Renal cortical epithelial cell (primary cell): ENCODE measurements at regions not wholly inside any gene's neighbourhood (a gene's known extent, or its start where the extent isn't known, plus 50 kb on each side); places are given as distances from the start of the nearest gene placed in this dataset.

Source experiments
- DNase-seq: peaks from one replicate; pipeline ENCODE4 v3.0.0-alpha.2; 2011; ENCODE audit warnings: low read depth

DNA sequence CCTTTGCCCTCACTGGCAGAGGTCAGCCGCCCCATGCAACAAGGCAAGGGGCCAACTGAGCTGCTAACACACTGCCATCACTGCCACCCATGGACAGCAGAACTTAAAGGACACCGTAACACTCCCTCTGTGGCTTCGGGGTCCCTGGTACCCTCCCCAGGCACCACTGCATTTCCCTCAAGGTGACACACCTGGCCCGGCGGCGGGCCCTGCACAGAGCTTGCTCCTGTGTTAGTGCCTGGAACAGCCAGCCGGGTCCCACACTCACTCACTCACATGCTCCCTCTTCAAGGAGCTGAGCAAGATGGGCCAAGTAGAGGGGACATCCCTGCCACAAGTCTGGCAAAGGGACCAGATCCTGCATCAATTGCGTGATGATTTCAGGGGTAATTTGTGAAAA, 126.5 kb upstream of the SOX4 start:
- no peak for DNase-seq

DNA sequence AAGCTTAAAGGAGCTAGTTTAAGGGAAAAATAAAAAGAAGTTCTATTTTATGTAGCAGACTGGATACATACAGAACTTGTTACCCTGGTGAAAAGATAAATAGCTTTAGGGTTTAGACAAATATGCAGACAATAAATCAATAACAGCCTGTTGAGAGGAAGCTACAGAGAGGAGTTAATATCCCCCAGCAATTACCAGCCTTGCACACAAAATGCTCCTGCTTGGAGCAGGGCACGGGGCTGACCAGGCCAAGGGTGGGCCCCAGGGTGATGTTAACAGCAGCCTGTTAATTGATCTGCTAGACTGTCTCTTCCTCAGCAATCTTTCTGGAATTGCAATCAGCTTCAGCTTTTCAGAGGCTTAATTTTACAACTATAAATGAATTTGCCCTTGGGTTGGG, 125.1 kb upstream of the SOX4 start:
- DNase-seq: no peak

DNA sequence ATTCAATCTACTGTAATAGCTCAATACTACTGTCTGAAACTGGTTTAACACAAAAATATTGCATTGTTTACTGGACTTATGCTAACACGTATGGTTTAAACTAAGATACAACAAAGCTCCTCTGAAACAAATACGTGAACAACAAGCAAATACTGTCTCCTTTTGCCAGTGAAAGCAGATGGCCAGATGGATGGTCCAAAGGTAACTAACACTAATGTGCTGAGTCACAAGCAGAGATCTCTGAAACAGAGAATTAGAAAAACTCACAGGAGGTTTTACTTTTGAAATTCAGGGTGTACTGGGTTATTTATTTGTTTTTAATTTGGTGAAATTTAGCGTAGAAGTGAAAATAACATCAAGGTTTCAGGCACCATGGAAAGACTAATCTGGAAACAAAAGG, 124.3 kb upstream of the SOX4 start:
- DNase-seq: no peak

DNA sequence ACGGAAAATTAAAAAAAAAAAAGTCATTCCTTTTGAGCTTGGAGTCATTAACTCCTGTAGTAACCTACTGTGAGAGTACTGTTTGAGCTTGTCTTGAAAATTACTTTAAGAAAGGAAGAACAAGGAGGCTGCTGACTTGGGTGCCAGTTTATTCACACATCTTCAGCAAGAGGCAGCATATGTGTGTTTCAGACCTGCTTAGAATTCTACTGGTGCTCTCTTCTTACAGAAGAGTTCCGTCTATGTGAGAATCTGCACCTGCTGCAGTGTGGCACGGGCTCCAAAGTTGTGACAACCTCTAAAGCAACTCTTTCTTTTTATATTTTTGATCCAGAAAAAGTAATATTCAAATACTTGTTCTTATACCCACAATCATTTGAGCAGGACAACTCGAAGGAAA, 117.4 kb upstream of the SOX4 start:
- peak; percentile 49 for DNase-seq

DNA sequence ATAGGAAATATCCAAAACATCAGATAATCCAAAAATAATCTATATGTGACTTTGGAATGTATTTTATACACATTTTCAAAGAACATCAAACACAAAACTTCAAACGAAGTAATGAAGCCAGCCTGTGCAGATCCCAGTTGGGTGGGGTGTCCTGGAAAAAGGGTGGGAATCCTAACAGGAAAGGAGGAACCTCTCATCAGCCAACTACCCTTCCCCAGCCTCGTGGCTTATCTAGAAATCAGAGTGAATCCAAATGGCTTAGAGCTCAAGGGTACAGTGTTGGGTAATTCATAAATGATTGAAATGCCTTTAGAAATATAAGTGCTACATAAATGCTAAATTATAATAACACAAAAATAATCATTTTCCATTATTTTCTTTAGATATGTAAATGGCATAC, 115.1 kb upstream of the SOX4 start:
- DNase-seq: no peak

GRCh38 chr6:21478883-21479539, 114.5 kb upstream of the SOX4 start:
- peak; percentile 21 for DNase-seq

DNA sequence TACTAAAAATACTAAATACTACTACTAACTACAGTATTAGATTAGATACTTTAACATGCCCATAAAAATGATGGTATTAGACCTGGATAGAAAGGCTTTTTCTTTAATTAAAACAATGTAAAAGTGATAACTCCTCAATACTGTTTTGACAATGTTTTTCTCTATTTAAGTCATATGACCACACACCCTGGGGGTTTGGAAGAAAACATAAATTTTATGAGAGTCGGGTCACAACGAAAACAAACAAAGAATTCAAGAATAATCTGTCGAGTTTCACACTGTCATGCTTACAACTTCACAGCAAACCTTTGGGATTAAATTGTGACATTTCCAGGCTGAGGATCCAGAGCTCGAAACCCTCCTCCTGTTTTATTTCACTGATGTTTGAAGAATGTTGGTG, 107.4 kb upstream of the SOX4 start:
- DNase-seq: no peak

DNA sequence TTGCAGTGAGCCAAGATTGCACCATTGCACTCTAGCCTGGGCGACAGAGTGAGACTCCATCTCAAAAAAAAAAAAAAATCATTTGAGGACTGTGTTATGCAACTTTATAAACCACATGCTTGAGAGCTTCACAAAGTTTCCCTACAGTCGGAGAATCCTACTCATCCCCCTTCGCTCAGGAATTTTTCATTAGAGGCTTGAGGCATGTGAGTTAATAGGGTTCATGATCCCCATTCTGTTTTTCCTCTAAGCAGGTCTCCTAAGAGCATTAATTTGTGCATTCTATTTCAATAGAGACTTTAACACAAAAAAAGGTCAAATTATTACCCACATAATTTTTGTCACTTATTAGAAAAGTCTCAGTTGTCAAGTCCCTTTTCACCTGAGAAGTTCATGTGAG, 103.7 kb upstream of the SOX4 start:
- DNase-seq: peak; percentile 42

- no peak for DNase-seq
Measured at GRCh38 chr6:21491955-21492354, 101.6 kb upstream of the SOX4 start.

DNA sequence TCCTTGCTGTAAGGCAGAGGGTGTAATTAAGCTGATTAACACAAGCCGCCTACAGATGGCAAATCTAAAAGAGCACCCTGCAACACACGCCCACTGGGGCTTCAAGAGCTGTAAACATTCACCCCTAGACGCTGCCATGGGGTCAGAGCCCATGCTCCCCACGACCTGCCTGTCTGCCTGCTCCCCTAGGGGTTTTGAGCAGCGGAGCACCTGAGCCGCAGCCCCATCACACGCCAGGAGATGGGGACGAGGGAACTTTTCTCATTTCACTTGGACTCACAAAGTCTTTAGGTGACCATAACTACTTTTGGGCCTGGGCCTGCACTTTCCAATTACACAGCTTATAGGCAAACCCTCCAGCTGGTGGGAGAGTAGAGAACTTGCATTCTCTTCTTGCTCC, 99.0 kb upstream of the SOX4 start:
- DNase-seq: no peak

DNA sequence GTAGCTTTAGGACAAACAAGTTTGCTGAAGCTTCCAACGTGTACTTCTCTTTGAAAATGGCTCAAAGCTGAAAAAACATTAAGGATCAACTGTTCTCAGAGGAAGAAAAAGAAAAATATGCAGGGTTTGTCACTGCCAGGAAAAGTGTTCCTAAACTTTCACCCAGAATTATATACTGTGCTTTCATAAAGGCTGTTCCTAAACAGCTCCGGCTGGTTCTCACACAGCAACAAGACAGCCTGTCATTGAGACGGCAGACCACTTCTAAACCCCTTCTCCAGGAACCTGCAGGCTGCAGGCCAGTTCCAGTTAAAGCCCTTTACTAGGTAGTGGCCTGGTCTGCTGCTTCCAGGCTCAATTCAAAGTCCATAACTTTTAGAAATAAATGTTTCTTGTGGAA, 97.4 kb upstream of the SOX4 start:
- no peak for DNase-seq

GRCh38 chr6:21496706-21497105, 96.8 kb upstream of the SOX4 start:
- DNase-seq: no peak

DNA sequence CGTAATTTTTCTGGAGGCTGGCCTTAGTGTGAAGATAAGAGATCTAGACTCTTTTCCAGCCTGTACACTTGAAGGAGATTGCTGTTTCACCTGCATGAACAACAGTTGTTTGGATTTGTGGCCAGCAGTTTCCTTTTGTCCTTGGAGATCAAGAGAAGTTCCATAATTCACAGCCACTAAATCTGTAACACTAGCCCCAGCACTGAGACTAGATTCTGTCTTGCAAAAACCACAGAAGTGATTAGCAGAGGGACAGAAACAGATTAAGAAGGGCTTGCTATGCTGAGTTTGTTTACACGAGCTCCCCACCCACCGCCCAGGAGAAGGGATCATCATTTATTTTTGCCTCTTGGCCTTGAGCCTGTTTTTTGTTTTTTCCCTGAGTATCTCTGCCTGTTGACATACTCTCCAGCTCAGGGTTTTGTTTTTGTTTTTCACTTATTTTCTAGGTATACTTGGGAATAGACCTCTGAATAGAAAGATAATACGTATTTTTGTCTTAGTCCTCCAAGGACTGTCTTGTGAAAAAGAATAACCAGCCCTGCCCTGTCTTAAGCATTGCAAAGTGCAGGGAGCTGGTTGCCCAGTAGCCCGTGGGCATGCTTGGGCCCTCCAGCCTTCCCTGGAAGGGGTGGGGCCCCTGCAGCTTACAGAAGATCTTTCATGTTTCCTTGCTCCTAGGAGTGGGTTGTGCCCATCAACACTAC, 93.1 kb upstream of the SOX4 start:
- DNase-seq: no peak

DNA sequence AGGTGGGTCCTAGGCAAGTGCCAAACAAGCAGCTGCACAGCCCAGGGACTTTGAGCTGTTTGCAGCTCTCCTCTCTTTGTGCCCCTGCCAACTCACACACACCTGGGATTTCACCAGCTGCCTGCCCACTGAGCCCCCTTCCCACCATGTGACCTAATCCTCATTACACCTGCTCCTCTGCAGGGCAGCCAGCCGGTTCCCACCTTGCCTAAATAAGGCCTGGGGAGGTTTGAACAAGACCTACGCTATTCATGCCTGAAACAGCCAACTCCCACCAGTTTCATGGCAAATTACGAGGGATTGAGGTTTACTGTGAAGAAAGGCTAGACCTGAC, 92.6 kb upstream of the SOX4 start:
- no peak for DNase-seq

DNA sequence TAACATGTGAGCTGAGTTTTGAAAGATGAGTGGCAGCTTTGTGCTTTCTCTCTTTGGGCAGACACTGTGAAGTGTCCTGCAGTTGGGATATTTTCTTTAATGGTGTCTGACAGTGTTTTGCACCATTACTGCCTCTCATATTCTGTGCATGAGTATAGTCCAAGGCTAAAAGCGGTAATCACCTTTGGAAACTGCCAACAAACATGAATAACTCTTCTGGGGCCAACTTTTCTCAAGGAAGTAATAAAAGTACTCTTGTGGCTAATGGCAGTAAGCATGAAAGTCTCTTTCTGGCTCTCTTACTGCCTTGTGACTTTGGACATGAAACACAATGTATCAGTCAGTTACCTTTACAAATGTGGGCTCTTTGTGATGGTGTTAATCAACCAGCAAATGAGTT, 91.7 kb upstream of the SOX4 start:
- no peak for DNase-seq

GRCh38 chr6:21502682-21503081, 90.9 kb upstream of the SOX4 start:
- no peak for DNase-seq

DNA sequence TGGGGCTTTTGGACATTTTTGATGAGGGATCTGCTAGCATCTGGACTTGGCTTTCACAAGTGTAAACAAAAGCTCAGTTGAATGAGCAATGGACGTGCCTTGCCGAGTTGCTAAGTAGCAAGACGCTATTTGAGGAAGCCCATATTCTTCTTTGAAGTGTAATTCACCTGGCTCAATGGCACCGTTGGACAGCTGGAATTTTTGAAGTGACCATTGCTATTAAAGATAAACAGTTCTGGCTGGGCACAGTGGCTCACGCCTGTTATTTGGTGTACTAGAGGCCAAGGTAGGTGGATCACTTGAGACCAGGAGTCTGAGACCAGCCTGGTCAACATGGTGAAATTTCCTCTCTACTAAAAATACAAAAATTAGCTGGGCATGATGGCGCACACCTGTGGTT, 88.8 kb upstream of the SOX4 start:
- no peak for DNase-seq

- DNase-seq: no peak
Measured at GRCh38 chr6:21505574-21505990, 88.0 kb upstream of the SOX4 start.

DNA sequence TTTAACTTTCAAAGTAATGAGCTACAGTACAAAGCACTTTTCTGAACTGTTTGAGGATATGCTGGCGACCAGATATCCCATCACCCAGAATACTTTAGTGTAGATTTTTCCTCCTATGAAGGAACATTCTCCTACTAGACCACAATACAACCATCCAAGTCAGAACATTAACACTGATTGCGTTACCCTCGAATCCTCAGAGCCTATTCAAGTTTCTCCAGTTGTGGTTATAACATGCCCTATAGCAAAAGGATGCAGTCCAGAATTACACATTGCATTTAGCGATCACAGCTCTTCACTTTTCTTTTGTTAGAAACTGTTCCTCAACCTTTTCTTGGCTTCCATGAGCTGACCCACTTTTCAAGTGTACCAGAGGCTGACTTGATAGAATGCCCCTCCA, 87.4 kb upstream of the SOX4 start:
- DNase-seq: no peak

DNA sequence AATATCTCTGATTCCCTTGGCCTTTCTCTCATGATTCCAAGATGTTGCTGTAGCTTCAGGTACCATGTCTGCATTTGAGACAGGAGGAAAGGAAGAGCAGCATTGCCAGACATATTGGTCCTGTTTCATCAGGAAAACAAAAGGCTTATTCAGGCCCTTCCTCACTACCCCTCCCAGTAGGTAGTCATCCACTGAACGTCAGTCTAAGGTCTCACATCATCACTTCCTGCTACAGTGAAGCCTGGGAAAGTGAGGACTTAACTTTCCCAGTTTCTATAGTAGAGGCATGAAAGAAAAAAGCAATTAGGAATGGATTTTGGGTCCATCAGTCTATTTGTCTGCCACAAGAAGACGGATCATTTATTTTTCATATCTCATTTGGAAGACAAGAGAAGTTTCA, 85.7 kb upstream of the SOX4 start:
- DNase-seq: no peak

GRCh38 chr6:21508753-21509152, 84.8 kb upstream of the SOX4 start:
- DNase-seq: no peak

DNA sequence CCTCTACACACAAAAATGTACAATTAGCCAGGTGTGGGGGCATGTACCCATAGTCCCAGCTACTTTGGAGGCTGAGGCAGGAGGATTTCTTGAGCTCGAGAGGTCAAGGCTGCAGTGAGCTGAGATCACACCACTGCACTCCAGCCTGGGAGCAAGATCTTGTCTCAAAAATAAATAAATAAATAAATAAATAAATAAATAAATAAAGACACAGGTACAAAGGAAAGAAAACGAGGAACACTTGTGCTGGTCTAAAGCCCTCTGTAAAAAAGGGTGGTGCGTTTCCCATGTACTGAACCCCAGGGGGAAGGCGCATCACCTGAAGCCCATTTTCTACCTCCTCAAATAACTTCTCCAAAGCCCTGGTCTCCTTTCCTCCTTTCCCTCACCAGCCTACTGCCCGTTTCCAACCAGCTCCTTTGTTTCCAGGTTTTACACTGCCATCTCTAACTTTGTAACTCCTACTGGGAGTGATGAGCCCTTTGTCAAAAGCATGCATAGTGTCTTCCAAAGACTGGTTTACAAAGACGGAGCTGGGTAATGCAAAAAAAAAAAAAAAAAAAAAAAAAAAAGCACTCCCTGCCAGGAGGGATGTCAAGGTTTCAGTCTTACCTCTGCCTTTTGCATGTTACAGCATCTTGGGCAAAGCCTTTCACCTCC, 81.5 kb upstream of the SOX4 start:
- no peak for DNase-seq

GRCh38 chr6:21514288-21514687, 79.3 kb upstream of the SOX4 start:
- no peak for DNase-seq

- DNase-seq: no peak
Measured at GRCh38 chr6:21518317-21518716, 75.2 kb upstream of the SOX4 start.
